HEK293 (cell line): ENCODE measurements at regions not wholly inside any gene's neighbourhood (a gene's known extent, or its start where the extent isn't known, plus 50 kb on each side); places are given as distances from the start of the nearest gene placed in this dataset.

Source experiments
- CTCF ChIP-seq: fragments of 450-650 bp; formaldehyde crosslinking; IDR thresholded peaks from 2 replicates; pipeline ENCODE4 v1.5.1; 2016; ENCODE audit warnings: missing biosample characterization, missing genetic modification characterization
- MZF1 ChIP-seq: fragments of 450-650 bp; formaldehyde crosslinking; IDR thresholded peaks from 2 replicates; pipeline ENCODE4 v1.5.1; 2017; ENCODE audit warnings: missing biosample characterization, missing genetic modification characterization, borderline replicate concordance
- PRDM10 ChIP-seq: fragments of 450-650 bp; formaldehyde crosslinking; IDR thresholded peaks from 2 replicates; pipeline ENCODE4 v1.5.1; 2016; ENCODE audit warnings: missing biosample characterization, missing genetic modification characterization

- TF ChIP-seq MZF1 (tag by site-specific recombination) = no peak
- no peak for TF ChIP-seq PRDM10 (tag by site-specific recombination)
- no peak for TF ChIP-seq CTCF (tag by site-specific recombination)
These were observed 141.8 kb upstream of the ERRFI1 start for GRCh38 chr1:8167936-8168335.
